GM23248 (cell line): ENCODE measurements at regions not wholly inside any gene's neighbourhood (a gene's known extent, or its start where the extent isn't known, plus 50 kb on each side); places are given as distances from the start of the nearest gene placed in this dataset.

Experiments
- EZH2 ChIP-seq: fragments of 200-600 bp; sonication (generic); IDR thresholded peaks from 2 replicates; pipeline ENCODE4 v1.6.1; 2018; ENCODE audit warnings: antibody characterized with exemption, mild to moderate bottlenecking; ENCODE audit not compliant: insufficient read depth, poor library complexity, severe bottlenecking
- EZH2phosphoT487 ChIP-seq: fragments of 200-600 bp; sonication (generic); IDR thresholded peaks from 2 replicates; pipeline ENCODE4 v1.6.1; 2018; ENCODE audit warnings: antibody characterized with exemption, moderate library complexity, mild to moderate bottlenecking, low read depth; ENCODE audit not compliant: insufficient read depth

DNA sequence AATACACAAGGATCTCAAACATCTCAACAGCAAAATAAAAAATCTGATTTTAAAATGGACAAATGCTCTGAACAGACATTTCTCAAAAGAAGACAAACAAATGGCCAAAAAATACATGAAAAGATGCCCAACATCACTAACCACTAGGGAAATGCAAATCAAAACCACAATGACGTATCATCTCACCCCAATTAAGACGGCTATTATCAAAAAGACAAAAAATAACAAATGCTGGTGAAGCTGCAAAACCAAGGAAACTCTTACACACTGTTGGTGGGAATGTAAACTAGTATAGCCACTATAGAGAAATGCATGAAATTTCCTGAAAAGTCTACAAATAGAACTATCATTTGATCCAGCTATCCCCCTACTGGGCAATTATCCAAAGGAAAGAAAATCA is 145.0 kb downstream of the BTG1 start:
- TF ChIP-seq EZH2 (no peak), EZH2phosphoT487 (no peak)
